CD14-positive monocyte (primary cell): ENCODE measurements at regions not wholly inside any gene's neighbourhood (a gene's known extent, or its start where the extent isn't known, plus 50 kb on each side); places are given as distances from the start of the nearest gene placed in this dataset.

Source experiments
- DNase-seq, 3 donors: peaks; one replicate each; pipeline ENCODE4 v3.0.0-alpha.2; 2011 to 2022
- H2AFZ ChIP-seq: 2 replicates; pipeline ENCODE4 v1.6.0; 2012; ENCODE audit warnings: mild to moderate bottlenecking, low read depth, low read length, inconsistent platforms; ENCODE audit not compliant: insufficient read depth, poor library complexity, severe bottlenecking
- H3K27ac ChIP-seq, 2 donors: 1 replicate in 1 of 2; 2 replicates in 1 of 2; pipeline ENCODE4 v1.5.1; 2012 to 2013; ENCODE audit warnings: low read length in 2 of 2, control low read depth in 1 of 2, inconsistent platforms in 1 of 2, low read depth in 1 of 2, mild to moderate bottlenecking in 1 of 2
- H3K27me3 ChIP-seq, 2 donors: one replicate each; pipeline versions ENCODE4 v1.6.0 to v1.6.1; 2011 to 2013; ENCODE audit warnings: low read length in 2 of 2; ENCODE audit not compliant: control insufficient read depth in 2 of 2, insufficient read depth in 2 of 2
- H3K36me3 ChIP-seq, 2 donors: replicated peaks in 1 of 2; 1 replicate in 1 of 2; 2 replicates in 1 of 2; pipeline versions ENCODE4 v1.5.1 to v1.6.1; 2012 to 2013; ENCODE audit warnings: low read length in 2 of 2, control low read depth in 1 of 2, inconsistent platforms in 1 of 2, mild to moderate bottlenecking in 1 of 2; ENCODE audit not compliant: insufficient read depth in 2 of 2, control insufficient read depth in 1 of 2
- H3K4me1 ChIP-seq, 2 donors: 1 replicate in 1 of 2; 2 replicates in 1 of 2; pipeline versions ENCODE4 v1.5.1 to v1.6.1; 2012 to 2013; ENCODE audit warnings: low read length in 2 of 2, control low read depth in 1 of 2, inconsistent platforms in 1 of 2, mild to moderate bottlenecking in 1 of 2, moderate library complexity in 1 of 2; ENCODE audit not compliant: insufficient read depth in 2 of 2, control insufficient read depth in 1 of 2
- H3K4me2 ChIP-seq: replicated peaks from 2 replicates; pipeline ENCODE3; 2012; ENCODE audit warnings: low read length, moderate library complexity, mild to moderate bottlenecking; ENCODE audit not compliant: poor library complexity, severe bottlenecking; ENCODE audit errors: extremely low read depth
- H3K4me3 ChIP-seq, 3 experiments: fragments of 200-600 bp in 1 of 3; sonication (generic) in 1 of 3; replicated peaks in 1 of 3; 1 replicate in 2 of 3; 2 replicates in 1 of 3; pipeline ENCODE4 v1.5.1; 2011 to 2013; ENCODE audit warnings: low read length in 3 of 3, mild to moderate bottlenecking in 3 of 3, control low read depth in 2 of 3, low read depth in 2 of 3, inconsistent platforms in 1 of 3, moderate library complexity in 1 of 3
- H3K79me2 ChIP-seq: 2 replicates; pipeline ENCODE4 v1.6.0; 2012; ENCODE audit warnings: mild to moderate bottlenecking, control low read depth, inconsistent platforms, low read length, moderate library complexity; ENCODE audit not compliant: insufficient read depth
- H3K9ac ChIP-seq: 2 replicates; pipeline ENCODE4 v1.6.0; 2017; ENCODE audit warnings: low read length, mild to moderate bottlenecking; ENCODE audit not compliant: insufficient read depth, poor library complexity, severe bottlenecking
- H3K9me3 ChIP-seq, 2 donors: replicated peaks in 1 of 2; 1 replicate in 1 of 2; 2 replicates in 1 of 2; pipeline versions ENCODE4 v1.5.1 to v1.6.1; 2012 to 2013; ENCODE audit warnings: low read length in 2 of 2, control low read depth in 1 of 2; ENCODE audit not compliant: control insufficient read depth in 1 of 2, insufficient read depth in 1 of 2
- H4K20me1 ChIP-seq: 2 replicates; pipeline ENCODE4 v1.6.0; 2012; ENCODE audit warnings: mild to moderate bottlenecking, low read length, control low read depth, moderate library complexity; ENCODE audit not compliant: insufficient read depth
- H3K27ac Mint-ChIP-seq, 7 donors: one replicate each; pipeline ENCODE4 v1.8.0; 2020; ENCODE audit warnings: mild to moderate bottlenecking in 7 of 7, mixed read lengths in 7 of 7, moderate library complexity in 6 of 7, inconsistent platforms in 2 of 7
- H3K27me3 Mint-ChIP-seq, 3 donors: one replicate each; pipeline ENCODE4 v1.8.0; 2021 to 2022; ENCODE audit warnings: low read depth in 3 of 3, mild to moderate bottlenecking in 3 of 3, mixed read lengths in 3 of 3, moderate library complexity in 3 of 3, inconsistent platforms in 1 of 3
- H3K36me3 Mint-ChIP-seq, 2 donors: one replicate each; pipeline ENCODE4 v1.8.0; 2020; ENCODE audit warnings: mixed read lengths in 2 of 2, inconsistent platforms in 1 of 2, mild to moderate bottlenecking in 1 of 2
- H3K4me1 Mint-ChIP-seq: one replicate; pipeline ENCODE4 v1.8.0; 2020; ENCODE audit warnings: mild to moderate bottlenecking, mixed read lengths
- H3K4me3 Mint-ChIP-seq, 2 donors: one replicate each; pipeline ENCODE4 v1.8.0; 2020; ENCODE audit warnings: mild to moderate bottlenecking in 2 of 2, mixed read lengths in 2 of 2, moderate library complexity in 1 of 2
- H3K9me3 Mint-ChIP-seq, 7 donors: one replicate each; pipeline ENCODE4 v1.8.0; 2020 to 2022; ENCODE audit warnings: mixed read lengths in 7 of 7, mild to moderate bottlenecking in 6 of 7, moderate library complexity in 6 of 7, inconsistent platforms in 2 of 7
- CTCF ChIP-seq: fragments of 200-600 bp; IDR thresholded peaks from one replicate; pipeline ENCODE4 v1.8.0; 2022; ENCODE audit warnings: antibody characterized with exemption, mild to moderate bottlenecking
- WGBS: methylation state at CpG from one replicate; pipeline ENCODE4 v1.1.5; 2013; ENCODE audit warnings: missing lambda C conversion rate; ENCODE audit not compliant: insufficient coverage; 5-methylcytosine and 5-hydroxymethylcytosine counted together
- intact Hi-C, 2 donors: fragments of 100-400 bp; cut with micrococcal nuclease; formaldehyde crosslinking; loops; one replicate each; pipeline versions ENCODE4 v1.15.0 to v1.15.1; 2023

GRCh38 chr10:65581426-65582026 is 1344.3 kb upstream of the LRRTM3 start:
- Histone ChIP-seq H3K36me3 (no peaks in the 10 kb centered on the region), H3K9me3 (peaks cover 15% of the 10 kb centered on the region in 2 donors), H4K20me1 (no peaks in the 10 kb centered on the region), H2AFZ (no peak overlapping the region), H3K4me1 (no peaks in the 10 kb centered on the region), H3K9ac (no peak overlapping the region), H3K4me2 (no peak overlapping the region), H3K27ac (no peak overlapping the region), H3K27me3 (no peaks in the 10 kb centered on the region), H3K4me3 (no peak overlapping the region), H3K79me2 (no peaks in the 10 kb centered on the region)
- Mint-ChIP-seq H3K27me3 (no peaks in the 10 kb centered on the region), H3K27ac (no peak overlapping the region), H3K36me3 (peaks cover 4 to 6% of the 10 kb centered on the region in 2 donors), H3K4me1 (peaks cover 2% of the 10 kb centered on the region), H3K4me3 (no peak overlapping the region), H3K9me3 (peaks cover 13 to 27% (median 21%) of the 10 kb centered on the region in 7 donors)
- no peak for TF ChIP-seq CTCF
- DNase-seq, result no peak
- WGBS, result 94% methylated on average over 3 of the region's 5 CpGs
- intact Hi-C loops, result no loop called here

- no peaks in the 10 kb centered on the region for H3K9me3 ChIP-seq
- no peak overlapping the region for H3K4me2 ChIP-seq
- no peak overlapping the region for H3K9ac ChIP-seq
- Mint-ChIP-seq H3K4me1 (no peaks in the 10 kb centered on the region), H3K9me3 (peaks cover 3 to 8% (median 3%) of the 10 kb centered on the region in 7 donors), H3K27ac (no peak overlapping the region), H3K36me3 (no peaks in the 10 kb centered on the region), H3K4me3 (no peak overlapping the region), H3K27me3 (no peaks in the 10 kb centered on the region)
- no CpG with 5 or more reads among the region's 1 CpG for WGBS
- no peak overlapping the region for H3K27ac ChIP-seq
- H3K36me3 ChIP-seq, result no peaks in the 10 kb centered on the region
- DNase-seq, result no peak
- no peak overlapping the region for H3K4me3 ChIP-seq
- H3K4me1 ChIP-seq, result no peaks in the 10 kb centered on the region
- intact Hi-C loops, result no loop called here
- H3K79me2 ChIP-seq, result no peaks in the 10 kb centered on the region
- H4K20me1 ChIP-seq, result no peaks in the 10 kb centered on the region
- H3K27me3 ChIP-seq, result no peaks in the 10 kb centered on the region
- TF ChIP-seq CTCF, result no peak
- H2AFZ ChIP-seq, result no peak overlapping the region
These were observed 1323.5 kb upstream of the LRRTM3 start for GRCh38 chr10:65602182-65602865.
